PC-9 (cell line): ENCODE measurements at regions not wholly inside any gene's neighbourhood (a gene's known extent, or its start where the extent isn't known, plus 50 kb on each side); places are given as distances from the start of the nearest gene placed in this dataset.

Experiments
- BruUV-seq: library from RNA; stranded (reverse); fragments of 400-500 nt; replicated peaks from 2 replicates; lab custom pipeline; 2021; lab: Mats Ljungman, UMichigan
- CTCF ChIA-PET: fragments of 300-600 bp; sonication (Branson Sonifier 250); formaldehyde crosslinking; loops from one replicate; lab custom pipeline; 2022; ENCODE audit warnings: antibody characterized with exemption; lab: Charles Lee
- POLR2A ChIA-PET: fragments of 300-600 bp; sonication (Branson Sonifier 250); formaldehyde crosslinking; loops from one replicate; lab custom pipeline; 2022; ENCODE audit warnings: antibody characterized with exemption; ENCODE audit not compliant: unreplicated experiment; lab: Charles Lee
- DNase-seq, 2 experiments: peaks; one replicate each; pipeline versions ENCODE4 v3.0.0 to v3.0.0-alpha.2; 2015 to 2022; ENCODE audit warnings: mixed read lengths in 1 of 2
- H2AFZ ChIP-seq: fragments of 200-600 bp; sonication (generic); 2 replicates; pipeline ENCODE4 v1.8.1; 2017; ENCODE audit warnings: antibody characterized with exemption
- H3F3A ChIP-seq: fragments of 200-600 bp; sonication (generic); 2 replicates; pipeline ENCODE4 v1.8.1; 2017; ENCODE audit warnings: antibody characterized with exemption, mild to moderate bottlenecking, low read depth; ENCODE audit not compliant: insufficient read depth
- H3K27ac ChIP-seq: fragments of 200-600 bp; sonication (generic); 2 replicates; pipeline ENCODE4 v1.6.1; 2016; ENCODE audit warnings: mixed run types
- H3K27me3 ChIP-seq: fragments of 200-600 bp; sonication (generic); 2 replicates; pipeline ENCODE4 v1.6.1; 2016; ENCODE audit warnings: low read depth, mixed run types; ENCODE audit not compliant: insufficient read depth
- H3K36me3 ChIP-seq: fragments of 200-600 bp; sonication (generic); 2 replicates; pipeline ENCODE4 v1.6.1; 2016; ENCODE audit warnings: low read depth, mixed run types
- H3K4me1 ChIP-seq: fragments of 200-600 bp; sonication (generic); replicated peaks from 2 replicates; pipeline ENCODE4 v1.6.1; 2016; ENCODE audit warnings: mixed run types; ENCODE audit not compliant: insufficient read depth
- H3K4me2 ChIP-seq: fragments of 200-600 bp; sonication (generic); 2 replicates; pipeline ENCODE4 v1.6.1; 2017; ENCODE audit warnings: mixed run types
- H3K4me3 ChIP-seq: fragments of 200-600 bp; sonication (generic); 2 replicates; pipeline ENCODE4 v1.6.1; 2016; ENCODE audit warnings: mixed run types
- H3K79me2 ChIP-seq: fragments of 200-600 bp; sonication (generic); 2 replicates; pipeline ENCODE4 v1.6.1; 2017; ENCODE audit warnings: low read depth, mixed run types
- H3K9me2 ChIP-seq: fragments of 200-600 bp; sonication (generic); 2 replicates; pipeline ENCODE4 v1.8.1; 2017; ENCODE audit warnings: mild to moderate bottlenecking; ENCODE audit not compliant: insufficient read depth
- H3K9me3 ChIP-seq: fragments of 200-600 bp; sonication (generic); 2 replicates; pipeline ENCODE4 v1.8.1; 2016; ENCODE audit warnings: low read depth; ENCODE audit not compliant: insufficient read depth
- H4K20me1 ChIP-seq: fragments of 200-600 bp; sonication (generic); 2 replicates; pipeline ENCODE4 v1.8.1; 2017; ENCODE audit not compliant: insufficient read depth
- CTCF ChIP-seq: fragments of 200-600 bp; sonication (generic); conservative IDR thresholded peaks from 2 replicates; pipeline ENCODE4 v1.6.1; 2017; ENCODE audit warnings: mixed run types, antibody characterized with exemption, mild to moderate bottlenecking, moderate library complexity
- EZH2 ChIP-seq: fragments of 200-600 bp; sonication (generic); IDR thresholded peaks from 2 replicates; pipeline ENCODE4 v1.8.0; 2017; ENCODE audit warnings: antibody characterized with exemption, low read depth
- intact Hi-C: fragments of 100-400 bp; cut with micrococcal nuclease; formaldehyde crosslinking; loops from one replicate; pipeline ENCODE4 v1.10.0; 2022; ENCODE audit not compliant: unreplicated experiment

DNA sequence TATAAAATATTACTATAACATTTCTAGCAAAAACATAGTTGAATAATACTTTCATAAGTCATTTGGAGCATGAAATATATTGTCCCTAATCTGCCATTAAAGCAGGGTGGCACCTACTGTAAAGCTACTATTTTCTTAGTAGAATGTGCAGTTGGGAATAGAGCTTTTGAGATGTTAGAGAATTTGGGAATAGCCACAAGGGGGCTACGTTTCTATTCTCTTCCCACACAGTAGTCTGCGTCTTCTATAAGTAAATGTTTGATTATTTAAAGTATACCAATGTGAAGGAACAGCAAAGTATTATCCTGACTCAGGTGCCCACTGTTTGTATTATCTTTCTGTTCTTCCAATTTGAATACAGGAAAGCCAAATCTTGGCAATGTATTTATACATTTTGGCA lies 323.2 kb upstream of the GIMD1 start:
- Histone ChIP-seq H3K4me1 (no peaks in the 10 kb centered on the region), H3K9me3 (no peaks in the 10 kb centered on the region), H3K27ac (no peak overlapping the region), H3K9me2 (no peaks in the 10 kb centered on the region), H3F3A (no peaks in the 10 kb centered on the region), H3K4me3 (no peak overlapping the region), H3K27me3 (no peaks in the 10 kb centered on the region), H2AFZ (no peak overlapping the region), H4K20me1 (no peaks in the 10 kb centered on the region), H3K79me2 (no peaks in the 10 kb centered on the region), H3K4me2 (no peak overlapping the region), H3K36me3 (no peaks in the 10 kb centered on the region)
- TF ChIP-seq CTCF (no peak), EZH2 (no peak)
- DNase-seq: no peak
- intact Hi-C loops: no loop called here
- BruUV-seq: no TSS peak
- ChIA-PET POLR2A (no interaction called here), CTCF (interaction anchor here (0.6 kb wide), 1 partner anchor 440 kb away, joined by 6 read pairs; no protein-coding TSS in a partner anchor)

DNA sequence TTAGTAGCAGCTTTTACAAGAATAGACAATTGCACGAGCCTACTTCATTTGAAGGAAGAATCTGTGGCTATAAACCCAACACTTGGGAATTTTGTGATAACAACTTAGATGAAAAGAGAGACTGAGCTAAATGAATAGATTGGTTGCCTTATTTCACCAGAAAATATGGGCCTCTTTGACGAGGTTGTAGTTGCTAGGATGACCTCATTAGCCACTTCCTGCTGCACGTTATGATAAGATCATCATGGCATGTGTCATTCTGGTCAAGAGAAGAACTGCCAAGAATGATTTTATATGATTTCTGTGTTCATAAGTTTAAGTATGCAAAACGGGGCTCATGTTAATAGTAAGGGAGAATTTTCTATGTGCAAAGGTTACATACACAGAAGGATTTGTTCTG lies 321.9 kb upstream of the GIMD1 start:
- no peaks in the 10 kb centered on the region for H4K20me1 ChIP-seq
- BruUV-seq: no TSS peak
- no peaks in the 10 kb centered on the region for H3K9me3 ChIP-seq
- H3K4me3 ChIP-seq: no peak overlapping the region
- no peaks in the 10 kb centered on the region for H3K36me3 ChIP-seq
- no peaks in the 10 kb centered on the region for H3K79me2 ChIP-seq
- no peaks in the 10 kb centered on the region for H3K4me1 ChIP-seq
- ChIA-PET POLR2A (no interaction called here), CTCF (no interaction called here)
- no peak for DNase-seq
- no peak overlapping the region for H2AFZ ChIP-seq
- H3K27ac ChIP-seq: no peak overlapping the region
- no peaks in the 10 kb centered on the region for H3K9me2 ChIP-seq
- no peak for TF ChIP-seq CTCF
- no peak for TF ChIP-seq EZH2
- intact Hi-C loops: no loop called here
- no peaks in the 10 kb centered on the region for H3K27me3 ChIP-seq
- H3K4me2 ChIP-seq: no peak overlapping the region
- no peaks in the 10 kb centered on the region for H3F3A ChIP-seq

GRCh38 chr4:106687026-106687425 lies 318.4 kb upstream of the GIMD1 start:
- Histone ChIP-seq H3F3A (no peaks in the 10 kb centered on the region), H3K9me3 (no peaks in the 10 kb centered on the region), H3K9me2 (no peaks in the 10 kb centered on the region), H3K4me2 (no peak overlapping the region), H4K20me1 (no peaks in the 10 kb centered on the region), H3K36me3 (no peaks in the 10 kb centered on the region), H3K27me3 (no peaks in the 10 kb centered on the region), H3K4me3 (no peak overlapping the region), H3K27ac (no peak overlapping the region), H3K4me1 (no peaks in the 10 kb centered on the region), H3K79me2 (no peaks in the 10 kb centered on the region), H2AFZ (no peak overlapping the region)
- no peak for DNase-seq
- CTCF ChIA-PET: no interaction called here
- no TSS peak for BruUV-seq
- intact Hi-C loops: no loop called here
- POLR2A ChIA-PET: no interaction called here
- no peak for TF ChIP-seq CTCF
- TF ChIP-seq EZH2: no peak
